Body of pancreas (tissue), 4 donors: ENCODE measurements at regions not wholly inside any gene's neighbourhood (a gene's known extent, or its start where the extent isn't known, plus 50 kb on each side); places are given as distances from the start of the nearest gene placed in this dataset.

ENCODE experiments used
- ATAC-seq: fragments of 150-250 bp; one replicate; pipeline ENCODE4 v1.9.1; 2016
- DNase-seq, 4 donors: peaks; one replicate each; pipeline ENCODE4 v3.0.0-alpha.2; 2019
- H3K27ac ChIP-seq, 4 donors: fragments of 200-600 bp; sonication (generic); 1 replicate in 3 of 4; 2 replicates in 1 of 4; pipeline versions ENCODE4 v1.5.1 to v1.6.1; 2016 to 2019; ENCODE audit warnings: mild to moderate bottlenecking in 1 of 4, mixed read lengths in 1 of 4, moderate library complexity in 1 of 4
- H3K27me3 ChIP-seq, 2 donors: fragments of 200-600 bp; sonication (generic); one replicate each; pipeline ENCODE4 v1.6.0; 2016; ENCODE audit warnings: mild to moderate bottlenecking in 1 of 2
- H3K36me3 ChIP-seq, 2 donors: fragments of 200-600 bp; sonication (generic); replicated peaks in 1 of 2; 2 replicates each; pipeline ENCODE4 v1.5.1; 2016; ENCODE audit warnings: low read depth in 2 of 2; ENCODE audit not compliant: insufficient read depth in 1 of 2
- H3K4me1 ChIP-seq: fragments of 200-600 bp; sonication (generic); one replicate; pipeline ENCODE4 v1.6.0; 2016
- H3K4me3 ChIP-seq, 2 donors: fragments of 200-600 bp; sonication (generic); 1 replicate in 1 of 2; 2 replicates in 1 of 2; pipeline ENCODE4 v1.5.1; 2016 to 2019
- H3K9me3 ChIP-seq, 3 donors: fragments of 200-600 bp; sonication (generic); 1 replicate in 2 of 3; 2 replicates in 1 of 3; pipeline ENCODE4 v1.5.1; 2016
- CTCF ChIP-seq, 7 experiments: fragments of 450-650 bp in 4 of 7; fragments of 200-600 bp in 3 of 7; sonication (generic) in 3 of 7; IDR thresholded peaks; one replicate each; pipeline ENCODE4 v1.5.1; 2016 to 2019; ENCODE audit warnings: antibody characterized with exemption in 7 of 7
- POLR2A ChIP-seq, 3 donors: fragments of 450-650 bp; IDR thresholded peaks; one replicate each; pipeline ENCODE4 v1.6.1; 2016; ENCODE audit warnings: antibody characterized with exemption in 3 of 3, mild to moderate bottlenecking in 2 of 3
- WGBS, 2 donors: methylation state at CpG; one replicate each; pipeline ENCODE4 v1.1.5; 2017; 5-methylcytosine and 5-hydroxymethylcytosine counted together
- intact Hi-C: fragments of 100-400 bp; cut with DNase I; formaldehyde crosslinking; loops from one replicate; pipeline ENCODE4 v1.15.1; 2023

GRCh38 chr7:119919986-119920385 is 353.0 kb upstream of the KCND2 start:
- intact Hi-C loops, result no loop called here
- Histone ChIP-seq H3K9me3 (no peaks in the 10 kb centered on the region), H3K27me3 (no peaks in the 10 kb centered on the region), H3K4me3 (no peak overlapping the region), H3K27ac (no peak overlapping the region), H3K36me3 (no peaks in the 10 kb centered on the region), H3K4me1 (no peaks in the 10 kb centered on the region)
- DNase-seq, result no peak
- TF ChIP-seq POLR2A (IDR thresholded peaks at IDR 0.05), result no peak
- TF ChIP-seq CTCF (IDR thresholded peaks at IDR 0.05), result no peak
- ATAC-seq, result no peak

GRCh38 chr7:119925581-119926289 is 347.2 kb upstream of the KCND2 start:
- 68 to 69% methylated on average over 5 of the region's 5 CpGs for WGBS, 2 donors

DNA sequence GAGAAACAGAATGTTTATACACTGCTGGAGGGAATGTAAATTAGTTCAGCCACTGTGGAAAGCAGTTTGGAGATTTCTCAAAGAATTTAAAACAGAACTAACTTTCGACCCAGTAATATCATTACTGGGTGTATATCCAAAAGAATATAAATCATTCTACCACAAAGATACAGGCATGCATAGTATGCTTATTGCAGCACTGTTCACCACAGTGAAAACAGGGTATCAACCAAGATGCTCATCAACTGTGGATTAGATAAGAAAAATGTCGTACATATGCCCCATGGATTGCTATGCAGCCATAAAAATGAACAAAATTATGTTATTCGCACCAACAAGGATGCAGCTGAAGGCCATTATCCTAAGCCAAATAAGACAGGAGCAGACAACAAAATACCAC is 343.1 kb upstream of the KCND2 start:
- WGBS, 2 donors, result 57% methylated on average over 3 of the region's 3 CpGs
- Histone ChIP-seq H3K27me3 (peaks cover 0 to 6% of the 10 kb centered on the region in 2 donors), H3K36me3 (no peaks in the 10 kb centered on the region), H3K9me3 (no peaks in the 10 kb centered on the region), H3K4me3 (no peak overlapping the region), H3K27ac (no peak overlapping the region), H3K4me1 (no peaks in the 10 kb centered on the region)
- TF ChIP-seq CTCF (IDR thresholded peaks at IDR 0.05), result no peak
- no peak for TF ChIP-seq POLR2A (IDR thresholded peaks at IDR 0.05)
- DNase-seq (no peak), ATAC-seq (no peak)
- intact Hi-C loops, result loop anchor here (10.0 kb wide), 1 partner anchor 345 kb away; the partner anchor contains the start of gene KCND2

More at GRCh38 chr7:119925581-119926289, 347.2 kb upstream of the KCND2 start:
- DNase-seq (no peak), ATAC-seq (no peak)
- Histone ChIP-seq H3K27ac (no peak overlapping the region), H3K4me3 (no peak overlapping the region), H3K27me3 (no peaks in the 10 kb centered on the region), H3K4me1 (no peaks in the 10 kb centered on the region), H3K9me3 (no peaks in the 10 kb centered on the region), H3K36me3 (no peaks in the 10 kb centered on the region)
- intact Hi-C loops, result no loop called here
- TF ChIP-seq CTCF (IDR thresholded peaks at IDR 0.05) (no peak), POLR2A (IDR thresholded peaks at IDR 0.05) (no peak)

- H3K27ac ChIP-seq, result no peak overlapping the region
- WGBS, 2 donors, result 83 to 90% methylated on average over 1 of the region's 1 CpG
Observed at GRCh38 chr7:119931230-119931824, 341.6 kb upstream of the KCND2 start.

More at GRCh38 chr7:119931230-119931824, 341.6 kb upstream of the KCND2 start:
- Histone ChIP-seq H3K9me3 (no peaks in the 10 kb centered on the region), H3K27me3 (peaks cover 0 to 6% of the 10 kb centered on the region in 2 donors), H3K4me3 (no peak overlapping the region), H3K4me1 (no peaks in the 10 kb centered on the region), H3K36me3 (no peaks in the 10 kb centered on the region)
- intact Hi-C loops, result loop anchor here (10.0 kb wide), 1 partner anchor 343 kb away; the partner anchor contains the start of gene KCND2
- no peak for ATAC-seq
- no peak for TF ChIP-seq POLR2A (IDR thresholded peaks at IDR 0.05)
- no peak for TF ChIP-seq CTCF (IDR thresholded peaks at IDR 0.05)
- DNase-seq, result no peak
